Erythroblast (primary cell): ENCODE measurements at regions not wholly inside any gene's neighbourhood (a gene's known extent, or its start where the extent isn't known, plus 50 kb on each side); places are given as distances from the start of the nearest gene placed in this dataset.

Experiments
- GATA1 ChIP-seq: IDR thresholded peaks from 2 replicates; pipeline ENCODE4 v1.6.1; 2011; ENCODE audit warnings: low read depth, mild to moderate bottlenecking, control low read depth, low read length, moderate library complexity
- POLR2A ChIP-seq: IDR thresholded peaks from 2 replicates; pipeline ENCODE4 v1.6.1; 2011; ENCODE audit warnings: mild to moderate bottlenecking, low read length

- TF ChIP-seq POLR2A (no peak), GATA1 (no peak)
Observed at GRCh38 chr13:79867254-79867653, 386.3 kb downstream of the NDFIP2 start.
